Tibial artery (tissue), 4 donors: ENCODE measurements at regions not wholly inside any gene's neighbourhood (a gene's known extent, or its start where the extent isn't known, plus 50 kb on each side); places are given as distances from the start of the nearest gene placed in this dataset.
A peak's percentile ranks its signal among the peaks of the same experiment; 100 is the strongest.

Experiments
- DNase-seq, 2 donors: peaks; one replicate each; pipeline ENCODE4 v3.0.0-alpha.2; 2019
- H3K27ac ChIP-seq, 2 donors: fragments of 200-600 bp; sonication (generic) in 1 of 2; 1 replicate in 1 of 2; 2 replicates in 1 of 2; pipeline ENCODE4 v1.5.1; 2018 to 2019; ENCODE audit warnings: mild to moderate bottlenecking in 1 of 2
- H3K27me3 ChIP-seq, 2 donors: fragments of 200-600 bp; sonication (generic) in 1 of 2; one replicate each; pipeline versions ENCODE4 v1.5.1 to v1.6.0; 2016 to 2019
- H3K36me3 ChIP-seq, 3 donors: fragments of 200-600 bp; sonication (generic) in 2 of 3; one replicate each; pipeline ENCODE4 v1.5.1; 2016 to 2019; ENCODE audit warnings: mild to moderate bottlenecking in 2 of 3
- H3K4me1 ChIP-seq, 4 donors: fragments of 200-600 bp; sonication (generic) in 2 of 4; 1 replicate in 3 of 4; 2 replicates in 1 of 4; pipeline ENCODE4 v1.5.1; 2016 to 2019
- H3K4me3 ChIP-seq, 2 donors: fragments of 200-600 bp; sonication (generic) in 1 of 2; 1 replicate in 1 of 2; 2 replicates in 1 of 2; pipeline ENCODE4 v1.5.1; 2018 to 2019; ENCODE audit warnings: mild to moderate bottlenecking in 2 of 2
- H3K9me3 ChIP-seq, 3 donors: fragments of 200-600 bp; sonication (generic) in 1 of 3; one replicate each; pipeline ENCODE4 v1.5.1; 2016 to 2019
- intact Hi-C: fragments of 100-400 bp; cut with DNase I; formaldehyde crosslinking; loops from one replicate; pipeline ENCODE4 v1.15.0; 2023; ENCODE audit warnings: low total_unique reads
- TF ChIP-seq, protein P1 (sequence below), 2 experiments: fragments of 200-600 bp in 1 of 2; fragments of 450-650 bp in 1 of 2; IDR thresholded peaks; one replicate each; pipeline ENCODE4 v1.5.1; 2017 to 2019; ENCODE audit warnings: antibody characterized with exemption in 2 of 2, mild to moderate bottlenecking in 1 of 2, moderate library complexity in 1 of 2

DNA sequence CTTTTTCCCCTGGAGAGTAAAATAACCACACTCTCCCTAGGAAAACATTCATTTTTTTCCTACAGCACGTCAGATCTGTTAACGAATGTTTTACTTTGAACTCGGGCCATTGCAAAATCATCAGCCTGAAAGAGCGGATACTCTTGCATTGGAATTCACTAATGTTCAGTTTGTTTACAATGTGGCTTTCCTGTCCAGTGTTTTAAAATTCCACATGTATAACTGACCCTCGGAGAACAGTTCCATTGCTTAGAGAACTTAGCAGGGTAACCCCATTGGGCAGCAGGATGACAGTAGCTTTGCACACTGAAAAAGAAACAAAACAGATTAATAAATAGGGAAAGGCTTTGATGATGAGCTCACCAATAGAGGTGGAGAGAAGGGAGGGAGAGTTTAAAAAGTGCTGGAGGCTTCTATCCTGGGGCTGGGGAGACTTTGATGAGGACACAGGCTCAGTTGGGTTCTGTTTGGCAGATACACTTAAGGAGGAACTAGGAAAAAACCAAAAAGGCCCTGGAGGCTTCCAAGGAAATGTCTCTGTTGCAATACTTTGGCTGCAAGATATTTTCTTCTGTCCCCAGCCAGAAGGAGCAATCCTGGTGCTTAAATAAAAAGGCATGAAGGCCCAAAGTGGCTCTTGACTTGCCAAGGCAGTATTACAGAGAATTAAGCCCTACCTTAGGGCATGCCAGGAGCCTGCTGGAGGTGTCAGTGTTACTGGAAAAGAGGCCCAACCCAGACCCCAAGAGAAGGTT lies 143.1 kb downstream of the ARSF start:
- no peaks in the 10 kb centered on the region for H3K4me1 ChIP-seq
- no peaks in the 10 kb centered on the region for H3K9me3 ChIP-seq
- no peak overlapping the region for H3K27ac ChIP-seq
- TF ChIP-seq, protein P1, sequence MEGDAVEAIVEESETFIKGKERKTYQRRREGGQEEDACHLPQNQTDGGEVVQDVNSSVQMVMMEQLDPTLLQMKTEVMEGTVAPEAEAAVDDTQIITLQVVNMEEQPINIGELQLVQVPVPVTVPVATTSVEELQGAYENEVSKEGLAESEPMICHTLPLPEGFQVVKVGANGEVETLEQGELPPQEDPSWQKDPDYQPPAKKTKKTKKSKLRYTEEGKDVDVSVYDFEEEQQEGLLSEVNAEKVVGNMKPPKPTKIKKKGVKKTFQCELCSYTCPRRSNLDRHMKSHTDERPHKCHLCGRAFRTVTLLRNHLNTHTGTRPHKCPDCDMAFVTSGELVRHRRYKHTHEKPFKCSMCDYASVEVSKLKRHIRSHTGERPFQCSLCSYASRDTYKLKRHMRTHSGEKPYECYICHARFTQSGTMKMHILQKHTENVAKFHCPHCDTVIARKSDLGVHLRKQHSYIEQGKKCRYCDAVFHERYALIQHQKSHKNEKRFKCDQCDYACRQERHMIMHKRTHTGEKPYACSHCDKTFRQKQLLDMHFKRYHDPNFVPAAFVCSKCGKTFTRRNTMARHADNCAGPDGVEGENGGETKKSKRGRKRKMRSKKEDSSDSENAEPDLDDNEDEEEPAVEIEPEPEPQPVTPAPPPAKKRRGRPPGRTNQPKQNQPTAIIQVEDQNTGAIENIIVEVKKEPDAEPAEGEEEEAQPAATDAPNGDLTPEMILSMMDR (IDR thresholded peaks at IDR 0.05): no peak
- intact Hi-C loops: no loop called here
- no peaks in the 10 kb centered on the region for H3K36me3 ChIP-seq
- no peaks in the 10 kb centered on the region for H3K27me3 ChIP-seq
- no peak overlapping the region for H3K4me3 ChIP-seq
- DNase-seq: peak in 1 of 2 donors; percentile 21

DNA sequence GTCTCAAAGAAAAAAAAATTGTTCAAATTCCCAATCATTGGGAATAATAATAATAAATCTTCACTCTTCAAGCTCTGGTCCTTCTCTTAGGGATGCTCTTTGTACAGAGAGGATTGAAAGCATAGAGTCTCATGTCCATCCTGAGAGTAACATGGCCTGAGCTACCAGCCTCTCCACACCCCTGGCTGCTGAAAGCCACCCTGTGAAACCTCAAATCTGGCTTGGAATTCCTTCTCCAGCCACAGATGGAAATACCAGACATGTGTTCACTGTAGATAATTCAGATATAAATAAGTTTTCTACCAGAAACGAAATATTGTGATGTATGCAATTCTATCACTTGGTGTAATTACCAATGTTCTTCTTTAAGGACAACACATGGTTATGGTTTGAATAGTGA lies 140.6 kb downstream of the ARSF start:
- H3K27ac ChIP-seq: no peak overlapping the region
- H3K9me3 ChIP-seq: no peaks in the 10 kb centered on the region
- H3K27me3 ChIP-seq: no peaks in the 10 kb centered on the region
- intact Hi-C loops: no loop called here
- H3K4me1 ChIP-seq: no peaks in the 10 kb centered on the region
- DNase-seq: no peak
- H3K4me3 ChIP-seq: no peak overlapping the region
- TF ChIP-seq, protein P1 (IDR thresholded peaks at IDR 0.05): no peak
- H3K36me3 ChIP-seq: no peaks in the 10 kb centered on the region

GRCh38 chrX:3178329-3178728 lies 137.1 kb downstream of the ARSF start:
- H3K27me3 ChIP-seq: no peaks in the 10 kb centered on the region
- intact Hi-C loops: no loop called here
- no peak for DNase-seq

DNA sequence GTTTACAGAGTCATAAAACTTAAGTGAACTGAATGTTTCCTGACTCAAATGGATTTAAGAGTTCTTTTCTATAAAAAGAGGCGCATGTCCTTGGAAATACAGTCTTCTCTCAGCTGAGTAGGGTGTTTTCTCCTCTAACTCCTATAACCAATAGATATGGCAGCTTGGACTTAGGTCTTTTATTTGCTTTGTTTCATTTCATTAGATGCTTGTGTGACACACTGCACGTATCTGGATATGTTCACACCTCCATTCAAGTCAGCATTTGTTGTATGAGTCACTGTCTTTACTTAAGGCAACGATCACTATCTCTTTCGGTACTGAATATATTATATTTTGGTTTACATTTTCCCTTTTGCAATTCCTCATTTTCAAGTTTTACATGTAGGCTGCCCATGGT lies 136.6 kb downstream of the ARSF start:
- TF ChIP-seq, protein P1 (IDR thresholded peaks at IDR 0.05): no peak
- intact Hi-C loops: no loop called here
- Histone ChIP-seq H3K27me3 (no peaks in the 10 kb centered on the region), H3K27ac (no peak overlapping the region), H3K36me3 (no peaks in the 10 kb centered on the region), H3K9me3 (no peaks in the 10 kb centered on the region), H3K4me1 (peaks cover 0 to 3% (median 0%) of the 10 kb centered on the region in 4 donors), H3K4me3 (no peak overlapping the region)
- DNase-seq: no peak

More at GRCh38 chrX:3178329-3178728, 137.1 kb downstream of the ARSF start:
- Histone ChIP-seq H3K4me3 (no peak overlapping the region), H3K9me3 (no peaks in the 10 kb centered on the region), H3K4me1 (peaks cover 0 to 3% (median 0%) of the 10 kb centered on the region in 4 donors), H3K27ac (no peak overlapping the region), H3K36me3 (no peaks in the 10 kb centered on the region)
- TF ChIP-seq, protein P1 (IDR thresholded peaks at IDR 0.05): no peak

DNA sequence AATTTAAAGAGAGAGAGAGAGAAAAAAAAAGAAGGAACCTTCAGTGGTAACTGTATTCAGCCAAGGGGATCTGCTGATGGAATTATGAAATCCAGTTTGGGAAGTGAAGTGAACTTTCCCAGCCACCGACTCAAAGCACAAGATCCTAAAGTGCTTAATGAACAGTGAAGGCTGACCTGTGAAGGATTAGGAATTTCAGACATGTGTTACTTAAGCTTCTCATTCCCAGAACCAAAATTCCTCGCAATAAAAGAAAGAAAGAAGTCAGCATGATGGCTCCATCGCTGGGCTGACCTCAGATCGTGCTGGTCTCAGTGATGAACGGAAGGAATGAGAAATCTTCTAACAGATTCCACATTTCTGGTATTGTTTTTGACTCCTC lies 135.2 kb downstream of the ARSF start:
- Histone ChIP-seq H3K4me3 (no peak overlapping the region), H3K4me1 (peaks cover 0 to 3% (median 0%) of the 10 kb centered on the region in 4 donors), H3K27ac (no peak overlapping the region), H3K36me3 (no peaks in the 10 kb centered on the region), H3K27me3 (no peaks in the 10 kb centered on the region), H3K9me3 (no peaks in the 10 kb centered on the region)
- TF ChIP-seq, protein P1 (IDR thresholded peaks at IDR 0.05): no peak
- DNase-seq: peak in 1 of 2 donors; percentile 21
- intact Hi-C loops: no loop called here
